ENCODE measurements at regions not wholly inside any gene's neighbourhood (a gene's known extent, or its start where the extent isn't known, plus 50 kb on each side); places are given as distances from the start of the nearest gene placed in this dataset.

DNA sequence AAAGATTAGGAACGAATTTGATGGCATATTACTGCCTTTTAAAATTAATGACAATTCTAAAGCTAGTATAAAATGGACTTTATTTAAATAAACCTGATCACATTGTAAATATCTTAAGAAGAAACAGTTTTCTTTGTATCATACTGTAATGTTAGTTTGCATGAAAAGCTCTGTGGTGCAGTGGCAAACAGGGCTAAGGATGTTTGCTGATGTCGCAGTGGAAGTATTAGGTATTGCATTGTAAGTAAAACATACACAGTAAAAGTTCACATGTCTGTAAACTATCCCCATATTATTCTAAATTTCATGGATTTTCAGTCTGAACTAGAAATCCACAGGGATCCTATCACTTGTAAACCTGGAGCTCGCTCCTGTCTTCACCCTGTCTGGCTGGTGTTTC is 252.6 kb upstream of the ZNF32 start:
- intact Hi-C loops (cut with DNase I) = no loop called here
- ATAC-seq = no peak
- DNase-seq (ENCODE audit: missing footprints) = no peak

DNA sequence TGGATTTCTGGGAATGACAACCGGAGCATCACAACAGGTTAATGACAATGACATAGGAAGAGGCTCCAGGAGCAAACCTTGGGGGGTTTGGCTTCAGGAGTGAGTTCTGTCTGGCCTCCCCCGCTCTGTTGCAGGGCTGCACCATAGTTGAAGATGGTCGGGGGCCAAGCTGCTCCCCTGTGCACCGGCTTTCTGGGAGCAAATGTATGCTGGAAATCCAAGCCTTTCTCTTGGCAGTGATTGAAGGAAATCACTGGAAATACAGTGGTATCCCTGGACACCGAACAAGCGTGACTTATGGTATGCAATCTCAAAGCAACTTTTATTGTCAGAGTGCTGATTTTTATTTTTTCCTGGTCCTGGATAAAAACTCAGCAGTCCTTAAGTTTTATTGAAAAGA is 251.9 kb upstream of the ZNF32 start:
- no peak for ATAC-seq
- intact Hi-C loops (cut with DNase I) = no loop called here
- DNase-seq (ENCODE audit: missing footprints) = no peak

DNA sequence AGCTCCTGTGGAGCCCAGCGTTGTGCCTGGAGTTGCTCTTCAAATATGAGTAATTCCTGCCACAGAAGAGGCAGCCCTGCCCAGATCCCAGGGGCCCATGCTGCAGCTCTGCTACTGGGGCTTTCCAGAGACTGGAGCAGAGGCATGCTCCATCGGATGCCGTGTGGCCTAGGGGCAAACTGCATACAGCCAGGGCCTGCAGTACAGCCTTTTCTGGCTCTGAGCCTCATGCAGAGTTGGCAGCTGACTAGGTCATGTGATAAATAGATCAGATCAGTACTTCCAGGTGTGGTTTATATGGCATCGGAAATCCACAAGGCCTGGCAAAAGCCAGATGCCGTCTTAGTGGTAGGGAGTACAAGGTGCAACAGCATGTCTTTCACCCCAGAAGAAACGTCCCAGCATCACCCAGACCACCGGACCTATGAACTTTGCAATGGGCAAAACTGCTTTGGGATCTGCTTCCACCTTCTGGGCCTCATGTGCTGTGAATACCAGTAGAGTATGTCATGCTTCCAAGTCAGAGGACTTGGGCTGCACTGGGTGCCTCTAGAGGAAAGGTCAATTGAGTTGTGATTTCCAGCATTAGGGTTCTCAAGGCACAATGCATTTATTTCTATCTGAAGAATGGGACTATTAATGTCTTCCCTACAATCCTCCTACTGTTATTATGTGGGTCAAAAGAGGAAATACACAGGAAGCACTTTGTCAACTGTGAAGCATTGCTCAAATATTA is 250.7 kb upstream of the ZNF32 start:
- DNase-seq (ENCODE audit: missing footprints) (no peak), ATAC-seq (no peak)

DNA sequence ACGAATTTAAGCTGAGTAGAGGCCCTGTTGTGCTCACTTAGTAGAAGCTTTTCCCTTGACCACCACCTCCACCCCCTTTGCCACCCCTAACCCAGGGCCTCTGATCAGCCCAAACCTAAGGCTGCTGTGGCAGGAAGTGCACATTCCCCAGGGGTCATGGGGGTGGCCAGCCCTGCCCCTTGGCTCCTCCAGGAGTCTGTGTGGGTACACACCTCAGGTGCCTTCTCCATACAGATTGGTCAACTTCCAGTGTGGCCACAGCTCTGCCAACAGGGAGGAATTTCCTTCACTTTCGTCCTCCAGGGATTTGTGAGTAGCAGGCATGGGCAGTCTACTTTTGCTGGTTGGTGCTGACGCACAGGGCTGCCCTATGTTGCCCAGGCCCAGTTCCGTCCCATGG is 249.9 kb upstream of the ZNF32 start:
- DNase-seq (ENCODE audit: missing footprints) (no peak), ATAC-seq (no peak)
- intact Hi-C loops (cut with DNase I) = no loop called here

More for the DNA sequence above, 250.7 kb upstream of the ZNF32 start:
- intact Hi-C loops (cut with DNase I) = no loop called here

GRCh38 chr10:43897765-43898419 is 249.2 kb upstream of the ZNF32 start:
- intact Hi-C loops (cut with DNase I) = no loop called here
- DNase-seq (ENCODE audit: missing footprints) = no peak
- no peak for ATAC-seq

DNA sequence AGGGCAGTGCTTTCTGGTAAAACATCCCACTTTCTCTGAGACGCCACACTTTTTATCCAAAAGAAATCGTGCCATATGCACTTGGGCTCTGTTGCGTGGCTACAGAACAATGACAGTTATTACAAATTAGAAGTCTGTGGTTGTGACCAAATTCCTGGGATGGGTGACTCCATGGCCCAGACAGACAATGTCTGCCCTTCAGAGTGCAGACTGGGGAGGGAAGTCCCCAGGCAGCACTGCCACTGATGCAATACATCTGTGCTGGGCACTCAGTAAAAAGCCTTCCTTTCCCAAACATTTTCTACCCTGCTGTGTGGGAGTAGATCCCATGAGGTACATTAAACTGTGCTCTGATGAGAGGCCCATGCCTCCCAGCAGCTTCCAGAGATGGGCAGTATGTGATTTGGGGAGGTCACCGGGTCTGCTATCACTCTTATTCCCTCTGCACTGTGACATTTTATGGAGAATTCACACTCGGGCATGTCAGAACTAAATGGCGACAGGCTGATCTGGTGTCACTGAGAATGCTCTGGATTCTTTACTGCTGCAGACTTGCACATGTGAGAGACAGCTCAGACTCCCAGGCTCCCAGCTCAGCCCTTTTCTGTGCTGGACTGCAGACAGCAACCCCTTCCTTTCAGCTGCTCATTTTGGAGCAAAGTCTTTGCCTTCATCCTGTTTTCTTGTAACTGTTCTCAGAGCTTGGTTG is 243.5 kb upstream of the ZNF32 start:
- intact Hi-C loops (cut with DNase I) = no loop called here
- ATAC-seq = peak; percentile 87
- DNase-seq (ENCODE audit: missing footprints) = no peak

DNA sequence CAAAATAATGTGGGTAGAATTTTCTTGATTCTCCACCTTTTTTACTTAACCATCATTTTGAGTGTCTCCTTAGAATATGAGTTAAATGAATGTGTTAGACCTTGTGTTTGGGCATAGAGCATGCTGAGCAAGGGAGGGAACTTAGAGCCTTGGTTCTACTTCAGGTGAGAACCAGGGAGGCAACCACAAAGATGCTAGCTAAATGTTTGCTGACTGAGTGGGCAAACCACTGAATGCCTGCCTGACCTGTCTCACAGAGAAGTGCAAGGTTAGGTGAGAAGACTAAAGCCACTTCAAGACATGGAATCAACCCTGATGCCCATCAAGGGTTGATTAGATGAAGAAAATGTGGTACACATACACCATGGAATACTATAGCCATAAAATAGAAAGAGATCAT is 242.6 kb upstream of the ZNF32 start:
- intact Hi-C loops (cut with DNase I) = no loop called here
- DNase-seq (ENCODE audit: missing footprints) = no peak
- no peak for ATAC-seq

DNA sequence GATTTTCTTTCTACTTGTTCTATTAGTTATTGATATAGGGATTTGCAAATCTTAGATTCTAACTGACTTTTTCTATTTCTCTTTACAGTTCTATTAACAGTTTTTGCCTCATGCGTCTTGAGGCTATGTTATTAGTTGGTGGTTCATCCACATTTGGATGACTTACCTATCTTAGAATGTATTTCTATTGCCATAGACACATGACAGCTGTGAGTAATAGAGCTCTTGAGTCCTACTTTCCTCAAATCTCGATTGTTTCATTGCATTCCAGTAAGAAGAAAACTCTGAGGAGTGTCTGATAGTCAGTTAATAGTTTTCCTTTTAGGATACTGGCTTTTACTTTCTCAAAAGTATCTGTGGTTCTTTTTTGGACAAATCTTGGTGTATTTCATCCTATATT is 241.4 kb upstream of the ZNF32 start:
- ATAC-seq (no peak), DNase-seq (ENCODE audit: missing footprints) (no peak)
- intact Hi-C loops (cut with DNase I) = no loop called here

- ATAC-seq = no peak
- intact Hi-C loops (cut with DNase I) = no loop called here
- no peak for DNase-seq (ENCODE audit: missing footprints)
Measured at GRCh38 chr10:43888586-43888985, 239.9 kb upstream of the ZNF32 start.

DNA sequence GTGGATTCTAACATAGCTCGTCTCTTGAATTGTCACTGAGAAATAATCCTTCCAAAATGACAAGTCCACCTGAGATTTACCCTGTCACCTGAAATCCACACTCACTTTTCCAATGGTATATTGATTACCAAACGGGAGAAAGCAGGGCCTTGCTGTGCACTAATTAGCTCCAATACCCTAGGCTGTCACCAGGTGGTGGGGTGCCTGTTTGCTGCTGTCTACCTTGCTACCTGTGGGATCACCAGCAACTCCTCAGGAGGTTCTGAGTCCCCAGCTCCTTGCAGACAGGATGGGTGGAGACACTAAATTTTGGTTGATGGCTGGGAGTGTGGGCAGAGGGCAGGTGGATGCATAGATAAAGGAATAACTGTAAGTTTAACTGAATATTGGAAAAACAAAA is 237.2 kb upstream of the ZNF32 start:
- DNase-seq (ENCODE audit: missing footprints) = no peak
- no peak for ATAC-seq
- intact Hi-C loops (cut with DNase I) = no loop called here

GRCh38 chr10:43885252-43885651 is 236.6 kb upstream of the ZNF32 start:
- ATAC-seq = no peak
- intact Hi-C loops (cut with DNase I) = no loop called here

DNA sequence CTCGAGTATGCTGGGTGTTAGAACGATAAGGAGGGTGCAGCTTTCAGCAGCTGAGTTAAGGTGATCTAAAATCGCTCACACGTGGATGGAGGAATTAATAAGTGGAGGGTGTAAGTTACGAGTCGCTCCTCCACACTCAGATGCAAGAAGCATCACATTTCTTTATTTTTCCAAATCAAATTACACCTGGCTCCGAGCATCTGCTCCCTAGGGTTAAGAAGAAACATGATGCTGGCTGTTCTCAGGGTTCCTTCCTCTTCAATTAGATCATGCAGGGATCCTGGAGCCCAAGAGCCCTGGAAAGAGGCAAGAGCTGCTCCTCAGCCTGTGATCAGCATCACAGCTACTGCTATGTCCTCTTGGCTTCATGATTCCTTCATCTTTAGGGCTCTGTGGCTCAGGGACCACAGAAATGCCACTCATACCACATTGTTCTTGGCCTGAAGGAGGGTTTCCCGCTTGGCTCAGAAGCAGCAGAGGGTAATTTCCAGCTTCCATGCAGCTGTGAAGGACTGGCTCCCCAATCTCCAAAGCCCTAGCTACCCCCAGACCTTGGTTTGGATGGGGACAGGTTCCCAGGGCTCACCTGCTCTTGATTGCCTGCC is 235.9 kb upstream of the ZNF32 start:
- no peak for ATAC-seq
- DNase-seq (ENCODE audit: missing footprints) = no peak
- intact Hi-C loops (cut with DNase I) = no loop called here

More at GRCh38 chr10:43885252-43885651, 236.6 kb upstream of the ZNF32 start:
- DNase-seq (ENCODE audit: missing footprints) = no peak

DNA sequence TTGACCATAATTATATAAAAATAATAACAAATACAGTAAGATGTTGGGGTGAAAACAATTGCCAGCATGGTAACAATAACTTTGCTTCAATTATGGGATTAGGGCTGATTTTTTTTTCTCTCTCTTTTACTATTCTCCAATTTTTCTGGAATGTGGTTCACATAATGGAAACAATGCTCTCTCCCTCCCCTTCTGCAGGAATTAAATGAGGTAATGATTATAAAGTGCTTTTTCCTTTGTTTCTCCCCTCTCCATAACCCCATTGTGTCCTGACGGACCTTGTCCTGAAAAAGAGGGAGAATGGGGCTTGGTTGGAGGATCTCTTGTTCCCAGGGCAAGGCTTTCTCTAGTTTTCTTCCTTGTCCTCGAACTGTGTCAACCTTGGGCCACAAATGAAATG is 234.0 kb upstream of the ZNF32 start:
- intact Hi-C loops (cut with DNase I) = no loop called here
- ATAC-seq (no peak), DNase-seq (ENCODE audit: missing footprints) (no peak)

DNA sequence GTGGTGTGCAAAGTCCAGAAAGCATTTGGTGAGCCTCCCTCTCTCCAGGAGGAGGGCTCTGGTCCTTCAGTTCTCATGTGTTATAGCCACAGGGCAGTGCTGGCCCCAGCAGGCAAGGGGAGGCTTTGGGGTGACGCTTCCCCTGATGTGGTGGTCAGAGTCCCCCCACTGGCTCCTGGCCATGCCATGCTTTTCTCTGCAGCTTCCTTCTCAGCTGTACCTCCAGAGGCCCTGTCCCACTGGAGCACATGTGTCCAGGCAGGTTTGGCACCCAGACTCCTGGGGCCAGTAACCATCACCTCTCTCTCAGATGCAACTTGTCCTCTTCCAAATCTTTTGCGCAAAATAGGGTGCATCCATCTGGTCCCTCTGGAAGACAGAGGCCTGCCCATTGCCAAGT is 233.0 kb upstream of the ZNF32 start:
- no peak for ATAC-seq
- intact Hi-C loops (cut with DNase I) = no loop called here

DNA sequence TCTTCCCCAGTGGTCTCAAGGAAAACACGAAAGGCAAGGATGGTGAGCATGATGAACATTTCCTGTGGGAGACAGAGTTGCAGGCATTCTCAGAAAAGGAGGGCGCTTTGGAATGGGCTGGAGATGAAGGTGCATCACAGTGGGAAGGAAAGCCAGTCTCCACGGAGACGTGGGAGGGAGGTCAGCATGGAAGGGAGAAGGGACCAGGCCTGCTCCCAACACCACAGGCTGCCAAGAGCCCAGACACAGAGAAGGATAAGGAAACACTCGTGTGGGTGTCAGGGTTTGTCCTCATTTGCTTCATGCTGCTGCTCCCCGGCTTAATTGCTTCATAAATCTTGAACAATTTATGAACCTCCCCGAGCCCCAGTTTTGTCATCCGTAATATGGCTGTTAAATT is 231.5 kb upstream of the ZNF32 start:
- intact Hi-C loops (cut with DNase I) = no loop called here
- no peak for ATAC-seq
- peak; percentile 28 for DNase-seq (ENCODE audit: missing footprints)

More for the DNA sequence above, 233.0 kb upstream of the ZNF32 start:
- DNase-seq (ENCODE audit: missing footprints) = no peak

- no peak for ATAC-seq
- intact Hi-C loops (cut with DNase I) = no loop called here
- no peak for DNase-seq (ENCODE audit: missing footprints)
Measured at GRCh38 chr10:43879742-43880141, 231.1 kb upstream of the ZNF32 start.

DNA sequence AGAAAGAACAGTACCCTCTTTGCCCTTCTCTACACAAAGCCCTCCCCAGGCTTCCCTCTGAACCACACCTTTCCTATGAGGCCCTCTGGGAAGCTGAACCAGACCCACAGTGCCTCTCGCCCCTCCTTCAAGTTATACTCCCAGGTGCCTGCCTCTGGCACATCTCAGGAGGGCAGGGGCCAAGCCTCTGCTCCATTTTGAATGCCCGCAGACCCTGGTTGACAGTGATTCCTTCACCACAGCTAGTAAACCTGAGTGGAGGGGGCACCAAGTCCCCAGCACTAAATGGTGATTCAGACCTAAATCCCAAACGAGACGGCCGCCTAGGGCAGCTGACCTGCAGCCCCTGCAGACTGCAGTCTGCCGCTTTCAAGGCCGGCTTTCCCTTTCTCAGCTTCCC is 230.5 kb upstream of the ZNF32 start:
- intact Hi-C loops (cut with DNase I) = no loop called here
- no peak for ATAC-seq
- no peak for DNase-seq (ENCODE audit: missing footprints)

GRCh38 chr10:43878386-43878785 is 229.7 kb upstream of the ZNF32 start:
- ATAC-seq (peak; percentile 41), DNase-seq (ENCODE audit: missing footprints) (peak; percentile 62)
- intact Hi-C loops (cut with DNase I) = no loop called here

DNA sequence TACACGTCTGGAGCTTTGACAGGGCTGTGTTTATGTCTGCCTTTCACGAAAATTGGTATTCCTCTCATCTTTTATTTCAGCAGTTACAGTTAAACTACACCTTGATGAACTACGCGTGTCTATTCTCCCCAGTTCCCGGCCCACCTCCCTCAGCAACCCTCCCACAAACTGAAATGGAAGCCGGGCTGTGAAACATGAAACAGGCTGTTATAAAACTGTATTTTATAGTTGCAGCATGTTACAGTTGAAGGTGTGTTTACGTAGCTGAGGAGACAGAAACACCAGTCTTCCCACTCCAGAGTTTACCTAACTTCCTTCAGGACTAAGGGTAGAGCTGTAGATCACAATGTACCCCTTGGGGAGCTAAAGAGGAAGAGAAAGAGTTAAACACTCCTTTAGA is 228.3 kb upstream of the ZNF32 start:
- DNase-seq (ENCODE audit: missing footprints) (peak; percentile 26), ATAC-seq (no peak)
- intact Hi-C loops (cut with DNase I) = no loop called here

DNA sequence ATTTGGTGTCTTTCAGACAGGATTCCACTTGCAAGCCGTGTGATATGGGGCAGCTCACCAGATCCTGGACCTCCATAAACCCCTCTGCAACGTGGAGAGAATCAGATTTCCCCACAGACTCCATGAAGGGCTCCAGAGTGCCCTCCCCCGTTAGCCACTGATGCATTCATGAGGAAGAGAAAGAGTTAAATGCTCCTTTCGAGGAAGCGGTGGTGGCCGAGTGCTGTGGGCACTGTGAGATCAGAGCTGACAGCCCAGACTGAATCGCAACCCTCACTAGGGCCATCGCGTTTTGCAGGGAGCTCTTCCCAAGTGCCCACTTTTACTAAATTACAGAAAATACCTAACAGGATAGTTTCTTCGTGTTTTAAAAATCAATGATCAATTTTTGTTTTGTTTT is 226.3 kb upstream of the ZNF32 start:
- DNase-seq (ENCODE audit: missing footprints) = peak; percentile 40
- intact Hi-C loops (cut with DNase I) = no loop called here
- no peak for ATAC-seq

Data from Right ventricle myocardium inferior (tissue), 1 donor.